Mammary epithelial cell (primary cell): ENCODE measurements at regions not wholly inside any gene's neighbourhood (a gene's known extent, or its start where the extent isn't known, plus 50 kb on each side); places are given as distances from the start of the nearest gene placed in this dataset.

Experiments used
- EZH2 ChIP-seq: IDR thresholded peaks from 2 replicates; pipeline ENCODE4 v1.6.1; 2012; ENCODE audit warnings: low read length, inconsistent platforms, borderline replicate concordance
- TF ChIP-seq, protein P1 (sequence below), 2 donors: IDR thresholded peaks in 1 of 2; conservative IDR thresholded peaks in 1 of 2; 2 replicates each; pipeline ENCODE4 v1.5.1; 2011 to 2012; ENCODE audit warnings: inconsistent platforms in 2 of 2, low read length in 2 of 2, mild to moderate bottlenecking in 2 of 2, control low read depth in 1 of 2, low read depth in 1 of 2; ENCODE audit not compliant: insufficient read depth in 1 of 2; ENCODE audit errors: extremely low read depth in 1 of 2

GRCh38 chr2:23145460-23145859 is 239.5 kb upstream of the KLHL29 start:
- TF ChIP-seq, protein P1, sequence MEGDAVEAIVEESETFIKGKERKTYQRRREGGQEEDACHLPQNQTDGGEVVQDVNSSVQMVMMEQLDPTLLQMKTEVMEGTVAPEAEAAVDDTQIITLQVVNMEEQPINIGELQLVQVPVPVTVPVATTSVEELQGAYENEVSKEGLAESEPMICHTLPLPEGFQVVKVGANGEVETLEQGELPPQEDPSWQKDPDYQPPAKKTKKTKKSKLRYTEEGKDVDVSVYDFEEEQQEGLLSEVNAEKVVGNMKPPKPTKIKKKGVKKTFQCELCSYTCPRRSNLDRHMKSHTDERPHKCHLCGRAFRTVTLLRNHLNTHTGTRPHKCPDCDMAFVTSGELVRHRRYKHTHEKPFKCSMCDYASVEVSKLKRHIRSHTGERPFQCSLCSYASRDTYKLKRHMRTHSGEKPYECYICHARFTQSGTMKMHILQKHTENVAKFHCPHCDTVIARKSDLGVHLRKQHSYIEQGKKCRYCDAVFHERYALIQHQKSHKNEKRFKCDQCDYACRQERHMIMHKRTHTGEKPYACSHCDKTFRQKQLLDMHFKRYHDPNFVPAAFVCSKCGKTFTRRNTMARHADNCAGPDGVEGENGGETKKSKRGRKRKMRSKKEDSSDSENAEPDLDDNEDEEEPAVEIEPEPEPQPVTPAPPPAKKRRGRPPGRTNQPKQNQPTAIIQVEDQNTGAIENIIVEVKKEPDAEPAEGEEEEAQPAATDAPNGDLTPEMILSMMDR (conservative IDR thresholded peaks at IDR 0.05 in 1 of 2, IDR thresholded peaks at IDR 0.05 in 1 of 2; ENCODE audit: extremely low read depth in 1 of 2, insufficient read depth in 1 of 2, low read depth in 1 of 2, low read length in 2 of 2): peak in 1 of 2 donors; percentile 34
- TF ChIP-seq EZH2: no peak
